B cell (primary cell): ENCODE measurements at regions not wholly inside any gene's neighbourhood (a gene's known extent, or its start where the extent isn't known, plus 50 kb on each side); places are given as distances from the start of the nearest gene placed in this dataset.

Experiments
- EZH2 ChIP-seq: IDR thresholded peaks from 2 replicates; pipeline ENCODE4 v1.6.1; 2012; ENCODE audit warnings: borderline replicate concordance, low read depth, mild to moderate bottlenecking, moderate library complexity, low read length; ENCODE audit not compliant: insufficient read depth, poor library complexity, severe bottlenecking
- TF ChIP-seq, protein P1 (sequence below): fragments of 200-600 bp; IDR thresholded peaks from one replicate; pipeline ENCODE4 v1.8.0; 2022; ENCODE audit warnings: antibody characterized with exemption, mild to moderate bottlenecking

DNA sequence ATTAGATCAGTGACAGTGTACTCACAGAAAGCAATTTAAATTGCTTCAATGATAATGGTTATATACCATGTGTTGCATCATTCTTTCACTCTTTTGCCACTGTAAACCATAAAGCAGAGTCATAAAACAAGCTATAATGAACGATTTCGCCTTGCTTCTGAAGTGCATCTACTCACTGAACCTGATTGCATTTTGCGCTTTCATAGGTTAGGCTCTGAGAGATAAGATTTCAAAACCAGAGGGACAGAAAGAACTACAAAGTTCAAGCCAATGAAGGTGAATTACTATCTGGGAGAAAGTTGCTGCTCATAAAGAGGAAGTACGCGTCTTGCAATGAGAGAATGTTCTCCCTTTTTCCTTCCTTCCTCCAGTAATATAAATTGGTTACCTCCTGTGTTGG is 412.7 kb downstream of the CETN3 start:
- TF ChIP-seq, protein P1, sequence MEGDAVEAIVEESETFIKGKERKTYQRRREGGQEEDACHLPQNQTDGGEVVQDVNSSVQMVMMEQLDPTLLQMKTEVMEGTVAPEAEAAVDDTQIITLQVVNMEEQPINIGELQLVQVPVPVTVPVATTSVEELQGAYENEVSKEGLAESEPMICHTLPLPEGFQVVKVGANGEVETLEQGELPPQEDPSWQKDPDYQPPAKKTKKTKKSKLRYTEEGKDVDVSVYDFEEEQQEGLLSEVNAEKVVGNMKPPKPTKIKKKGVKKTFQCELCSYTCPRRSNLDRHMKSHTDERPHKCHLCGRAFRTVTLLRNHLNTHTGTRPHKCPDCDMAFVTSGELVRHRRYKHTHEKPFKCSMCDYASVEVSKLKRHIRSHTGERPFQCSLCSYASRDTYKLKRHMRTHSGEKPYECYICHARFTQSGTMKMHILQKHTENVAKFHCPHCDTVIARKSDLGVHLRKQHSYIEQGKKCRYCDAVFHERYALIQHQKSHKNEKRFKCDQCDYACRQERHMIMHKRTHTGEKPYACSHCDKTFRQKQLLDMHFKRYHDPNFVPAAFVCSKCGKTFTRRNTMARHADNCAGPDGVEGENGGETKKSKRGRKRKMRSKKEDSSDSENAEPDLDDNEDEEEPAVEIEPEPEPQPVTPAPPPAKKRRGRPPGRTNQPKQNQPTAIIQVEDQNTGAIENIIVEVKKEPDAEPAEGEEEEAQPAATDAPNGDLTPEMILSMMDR = no peak
- no peak for TF ChIP-seq EZH2
